ENCODE measurements at regions not wholly inside any gene's neighbourhood (a gene's known extent, or its start where the extent isn't known, plus 50 kb on each side); places are given as distances from the start of the nearest gene placed in this dataset.
"Not testable (repeated sequence)": the region's sequence is repeated elsewhere in the genome, so short reads cannot be mapped to it uniquely, and the experiment has no call there.

DNA sequence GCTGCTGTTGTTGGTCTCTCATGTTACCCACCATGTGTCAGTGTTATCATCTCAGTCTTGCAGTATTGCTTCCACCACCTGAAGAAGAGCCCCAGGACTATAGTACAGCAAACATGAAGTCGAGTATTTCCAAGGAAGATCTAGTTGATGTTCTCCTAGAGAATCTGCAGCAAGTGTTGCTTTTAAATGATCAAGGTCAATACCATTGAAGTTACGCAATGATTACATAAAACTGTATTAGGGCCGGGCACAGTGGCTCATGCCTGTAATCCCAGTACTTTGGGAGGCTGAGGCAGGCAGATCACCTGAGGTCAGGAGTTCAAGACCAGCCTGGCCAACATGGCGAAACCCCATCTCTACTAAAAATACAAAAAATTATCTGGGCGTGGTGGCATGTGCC, 173.9 kb downstream of the TJP1 start:
- WGBS, 2 donors, result 90 to 94% methylated on average over 5 of the region's 5 CpGs
- H3K27ac ChIP-seq (ENCODE audit: low read depth in 1 of 2, low read length in 1 of 2); H3K4me1 ChIP-seq (ENCODE audit: control insufficient read depth in 5 of 5, insufficient read depth in 5 of 5, low read length in 5 of 5); H3K9ac ChIP-seq (ENCODE audit: insufficient read depth in 1 of 2, low read length in 2 of 2); H3K36me3 ChIP-seq (ENCODE audit: control insufficient read depth in 4 of 4, insufficient read depth in 4 of 4, low read length in 4 of 4); H3K27me3 ChIP-seq (ENCODE audit: control insufficient read depth in 3 of 3, insufficient read depth in 3 of 3, low read length in 2 of 3); H3K9me3 ChIP-seq (ENCODE audit: control insufficient read depth in 4 of 4, insufficient read depth in 3 of 4, low read length in 3 of 4); H3K4me3 ChIP-seq; ATAC-seq (ENCODE audit: insufficient read depth, low FRiP score); DNase-seq: not testable (repeated sequence)

DNA sequence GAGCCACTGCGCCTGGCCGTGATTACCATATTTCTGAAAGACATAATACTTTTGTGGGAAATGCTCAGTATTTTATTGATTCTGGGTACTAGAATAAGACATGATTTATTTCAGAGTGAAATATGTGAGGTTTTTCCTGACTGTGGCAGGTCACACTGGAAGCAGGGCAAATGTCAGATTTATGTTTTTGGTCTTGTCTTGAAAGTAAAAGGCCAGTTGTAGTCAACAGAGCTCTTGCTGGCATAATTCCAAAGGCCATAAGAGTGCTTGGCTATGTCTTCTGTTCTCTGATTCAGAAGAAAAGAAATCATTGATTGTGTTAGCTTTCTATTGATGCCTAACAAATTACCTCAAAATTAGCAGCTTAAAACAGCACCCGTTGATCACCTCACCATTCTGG, 176.4 kb downstream of the TJP1 start:
- peaks cover 0 to 2% (median 0%) of the 10 kb centered on the region in 4 donors for H3K9me3 ChIP-seq (ENCODE audit: control insufficient read depth in 4 of 4, insufficient read depth in 3 of 4, low read length in 3 of 4)
- DNase-seq (no peak), ATAC-seq (ENCODE audit: insufficient read depth, low FRiP score) (no peak)
- TF ChIP-seq, protein P1, sequence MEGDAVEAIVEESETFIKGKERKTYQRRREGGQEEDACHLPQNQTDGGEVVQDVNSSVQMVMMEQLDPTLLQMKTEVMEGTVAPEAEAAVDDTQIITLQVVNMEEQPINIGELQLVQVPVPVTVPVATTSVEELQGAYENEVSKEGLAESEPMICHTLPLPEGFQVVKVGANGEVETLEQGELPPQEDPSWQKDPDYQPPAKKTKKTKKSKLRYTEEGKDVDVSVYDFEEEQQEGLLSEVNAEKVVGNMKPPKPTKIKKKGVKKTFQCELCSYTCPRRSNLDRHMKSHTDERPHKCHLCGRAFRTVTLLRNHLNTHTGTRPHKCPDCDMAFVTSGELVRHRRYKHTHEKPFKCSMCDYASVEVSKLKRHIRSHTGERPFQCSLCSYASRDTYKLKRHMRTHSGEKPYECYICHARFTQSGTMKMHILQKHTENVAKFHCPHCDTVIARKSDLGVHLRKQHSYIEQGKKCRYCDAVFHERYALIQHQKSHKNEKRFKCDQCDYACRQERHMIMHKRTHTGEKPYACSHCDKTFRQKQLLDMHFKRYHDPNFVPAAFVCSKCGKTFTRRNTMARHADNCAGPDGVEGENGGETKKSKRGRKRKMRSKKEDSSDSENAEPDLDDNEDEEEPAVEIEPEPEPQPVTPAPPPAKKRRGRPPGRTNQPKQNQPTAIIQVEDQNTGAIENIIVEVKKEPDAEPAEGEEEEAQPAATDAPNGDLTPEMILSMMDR (IDR thresholded peaks at IDR 0.05; ENCODE audit: control extremely low read depth, extremely low read depth), result no peak
- no peaks in the 10 kb centered on the region for H3K4me1 ChIP-seq (ENCODE audit: control insufficient read depth in 5 of 5, insufficient read depth in 5 of 5, low read length in 5 of 5)
- no peaks in the 10 kb centered on the region for H3K36me3 ChIP-seq (ENCODE audit: control insufficient read depth in 4 of 4, insufficient read depth in 4 of 4, low read length in 4 of 4)
- 95% methylated on average over 3 of the region's 3 CpGs for WGBS, 2 donors
- no peak overlapping the region for H3K27ac ChIP-seq (ENCODE audit: low read depth in 1 of 2, low read length in 1 of 2)
- no peak overlapping the region for H3K4me3 ChIP-seq
- no peaks in the 10 kb centered on the region for H3K27me3 ChIP-seq (ENCODE audit: control insufficient read depth in 3 of 3, insufficient read depth in 3 of 3, low read length in 2 of 3)
- H3K9ac ChIP-seq (ENCODE audit: insufficient read depth in 1 of 2, low read length in 2 of 2), result no peak overlapping the region

DNA sequence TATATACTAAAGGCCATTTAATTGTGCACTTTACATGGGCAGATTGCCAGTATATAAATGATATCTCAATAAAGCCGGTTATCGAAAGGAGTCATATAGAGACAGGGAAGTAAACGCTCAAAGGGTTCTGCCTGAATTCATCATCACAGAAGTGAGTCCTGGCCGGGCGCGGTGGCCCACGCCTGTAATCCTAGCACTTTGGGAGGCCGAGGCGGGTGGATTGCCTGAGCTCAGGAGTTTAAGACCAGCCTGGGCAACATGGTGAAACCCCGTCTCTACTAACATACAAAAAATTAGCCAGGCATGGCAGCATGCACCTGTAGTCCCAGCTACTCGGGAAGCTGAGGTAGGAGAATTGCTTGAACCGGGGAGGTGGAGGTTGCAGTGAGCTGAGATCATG, 177.9 kb downstream of the TJP1 start:
- H3K27me3 ChIP-seq (ENCODE audit: control insufficient read depth in 3 of 3, insufficient read depth in 3 of 3, low read length in 2 of 3); DNase-seq; ATAC-seq (ENCODE audit: insufficient read depth, low FRiP score); H3K9me3 ChIP-seq (ENCODE audit: control insufficient read depth in 4 of 4, insufficient read depth in 3 of 4, low read length in 3 of 4); H3K4me3 ChIP-seq; H3K4me1 ChIP-seq (ENCODE audit: control insufficient read depth in 5 of 5, insufficient read depth in 5 of 5, low read length in 5 of 5); H3K9ac ChIP-seq (ENCODE audit: insufficient read depth in 1 of 2, low read length in 2 of 2); H3K36me3 ChIP-seq (ENCODE audit: control insufficient read depth in 4 of 4, insufficient read depth in 4 of 4, low read length in 4 of 4); H3K27ac ChIP-seq (ENCODE audit: low read depth in 1 of 2, low read length in 1 of 2): not testable (repeated sequence)
- WGBS, 2 donors, result 86 to 93% methylated on average over 12 of the region's 12 CpGs

DNA sequence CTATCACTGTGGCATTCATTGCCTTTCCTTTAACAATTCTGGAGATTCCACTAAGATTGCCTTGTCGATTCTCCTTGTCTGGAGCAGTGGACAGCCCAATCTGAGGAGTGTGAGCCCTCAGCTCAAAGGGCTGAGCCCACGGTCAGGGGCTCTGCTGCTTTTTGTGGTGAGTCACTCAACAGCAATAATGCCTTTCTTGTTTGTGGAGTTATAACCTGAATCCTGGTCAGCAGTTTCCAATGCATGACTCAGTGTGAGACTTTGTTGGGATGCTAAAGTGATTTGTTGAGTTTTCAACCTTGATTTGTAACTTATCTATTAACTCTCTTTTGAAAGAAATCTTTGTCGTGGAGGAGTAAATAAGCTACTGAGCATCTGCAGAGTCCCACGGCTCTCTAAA, 183.5 kb downstream of the TJP1 start:
- H3K4me1 ChIP-seq (ENCODE audit: control insufficient read depth in 5 of 5, insufficient read depth in 5 of 5, low read length in 5 of 5), result peaks cover 0 to 4% (median 0%) of the 10 kb centered on the region in 5 donors
- H3K9ac ChIP-seq (ENCODE audit: insufficient read depth in 1 of 2, low read length in 2 of 2), result no peak overlapping the region
- no peak for DNase-seq
- ATAC-seq (ENCODE audit: insufficient read depth, low FRiP score), result no peak
- H3K27ac ChIP-seq (ENCODE audit: low read depth in 1 of 2, low read length in 1 of 2), result no peak overlapping the region
- H3K36me3 ChIP-seq (ENCODE audit: control insufficient read depth in 4 of 4, insufficient read depth in 4 of 4, low read length in 4 of 4), result no peaks in the 10 kb centered on the region
- H3K4me3 ChIP-seq, result no peak overlapping the region
- TF ChIP-seq, protein P1 (IDR thresholded peaks at IDR 0.05; ENCODE audit: control extremely low read depth, extremely low read depth), result no peak
- peaks cover 0 to 3% (median 0%) of the 10 kb centered on the region in 4 donors for H3K9me3 ChIP-seq (ENCODE audit: control insufficient read depth in 4 of 4, insufficient read depth in 3 of 4, low read length in 3 of 4)
- H3K27me3 ChIP-seq (ENCODE audit: control insufficient read depth in 3 of 3, insufficient read depth in 3 of 3, low read length in 2 of 3), result no peaks in the 10 kb centered on the region
- WGBS, 2 donors, result 83 to 88% methylated on average over 4 of the region's 4 CpGs

- Histone ChIP-seq H3K36me3 (ENCODE audit: control insufficient read depth in 4 of 4, insufficient read depth in 4 of 4, low read length in 4 of 4) (no peaks in the 10 kb centered on the region), H3K9ac (ENCODE audit: insufficient read depth in 1 of 2, low read length in 2 of 2) (no peak overlapping the region), H3K4me3 (no peak overlapping the region), H3K4me1 (ENCODE audit: control insufficient read depth in 5 of 5, insufficient read depth in 5 of 5, low read length in 5 of 5) (peaks cover 0 to 4% (median 0%) of the 10 kb centered on the region in 5 donors), H3K27ac (ENCODE audit: low read depth in 1 of 2, low read length in 1 of 2) (no peak overlapping the region), H3K27me3 (ENCODE audit: control insufficient read depth in 3 of 3, insufficient read depth in 3 of 3, low read length in 2 of 3) (no peaks in the 10 kb centered on the region), H3K9me3 (ENCODE audit: control insufficient read depth in 4 of 4, insufficient read depth in 3 of 4, low read length in 3 of 4) (peaks cover 0 to 3% (median 0%) of the 10 kb centered on the region in 4 donors)
- DNase-seq, result no peak
- no peak for ATAC-seq (ENCODE audit: insufficient read depth, low FRiP score)
- TF ChIP-seq, protein P1 (IDR thresholded peaks at IDR 0.05; ENCODE audit: control extremely low read depth, extremely low read depth), result no peak
- 77 to 81% methylated on average over 3 of the region's 3 CpGs for WGBS, 2 donors
These were observed 184.3 kb downstream of the TJP1 start for GRCh38 chr15:29638011-29638410.

Measured in lung (tissue), 11 donors.